Activated B cell treated with CpG ODN at 0.5 μM for 24 hours (primary cell): ENCODE measurements at regions not wholly inside any gene's neighbourhood (a gene's known extent, or its start where the extent isn't known, plus 50 kb on each side); places are given as distances from the start of the nearest gene placed in this dataset.

Experiments used
- ATAC-seq: fragments of 200-7000 bp; cut with Tn5 transposase; one replicate; pipeline ENCODE4 v1.10.0; 2021; ENCODE audit warnings: low read depth, mild to moderate bottlenecking, moderate library complexity
- CTCF ChIA-PET: fragments of 350-600 bp; sonication (Branson Sonifier 250); formaldehyde crosslinking; loops from one replicate; lab custom pipeline; 2021; ENCODE audit warnings: antibody characterized with exemption; lab: Charles Lee
- POLR2A ChIA-PET: fragments of 350-600 bp; sonication (Branson Sonifier 250); formaldehyde crosslinking; loops from one replicate; lab custom pipeline; 2021; ENCODE audit warnings: antibody characterized with exemption; lab: Charles Lee
- DNase-seq: peaks from one replicate; pipeline ENCODE4 v3.0.0; 2022
- H3K27ac Mint-ChIP-seq: one replicate; pipeline ENCODE4 v1.8.0; 2020; ENCODE audit warnings: mixed read lengths
- H3K27me3 Mint-ChIP-seq: one replicate; pipeline ENCODE4 v1.8.0; 2021; ENCODE audit warnings: mixed read lengths
- H3K36me3 Mint-ChIP-seq: one replicate; pipeline ENCODE4 v1.8.0; 2021; ENCODE audit warnings: low read depth, mixed read lengths
- H3K4me1 Mint-ChIP-seq: one replicate; pipeline ENCODE4 v1.8.0; 2021; ENCODE audit warnings: mixed read lengths
- H3K4me3 Mint-ChIP-seq: one replicate; pipeline ENCODE4 v1.8.0; 2020; ENCODE audit warnings: mild to moderate bottlenecking, mixed read lengths
- H3K9me3 Mint-ChIP-seq: one replicate; pipeline ENCODE4 v1.8.0; 2020; ENCODE audit warnings: mixed read lengths
- intact Hi-C: fragments of 100-400 bp; cut with micrococcal nuclease; formaldehyde crosslinking; loops from one replicate; pipeline ENCODE4 v1.15.1; 2024
- TF ChIP-seq, protein P1 (sequence below): fragments of 200-600 bp; IDR thresholded peaks from one replicate; pipeline ENCODE4 v1.8.0; 2022; ENCODE audit warnings: antibody characterized with exemption, mild to moderate bottlenecking

DNA sequence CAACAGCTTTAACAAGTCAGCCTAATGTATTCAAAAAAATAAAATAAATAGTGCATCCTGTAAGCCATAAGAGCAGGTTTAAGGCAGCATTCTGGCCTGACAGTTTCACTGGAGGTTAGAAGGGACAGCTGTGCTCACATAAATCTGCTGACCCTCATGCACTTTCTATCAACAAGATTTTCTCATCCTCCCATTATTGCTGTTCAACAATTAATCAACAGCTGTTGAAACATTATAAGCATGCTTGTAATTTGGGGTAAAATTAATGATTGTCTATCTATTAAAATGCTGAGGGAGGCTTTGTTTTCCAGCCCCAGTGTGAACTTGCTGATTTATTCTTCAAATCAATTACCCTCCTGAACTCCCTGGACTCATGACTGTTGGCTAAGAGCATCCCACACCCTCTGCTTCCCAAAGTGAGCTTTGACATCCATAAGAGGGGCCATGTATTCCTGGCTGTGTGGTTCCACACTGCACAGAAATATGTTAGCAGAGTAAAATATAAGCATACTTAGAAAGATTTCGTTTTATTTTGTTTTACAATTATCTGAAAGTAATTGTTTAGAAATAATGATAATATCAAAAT lies 492.4 kb downstream of the EFNB2 start:
- ATAC-seq (no peak), DNase-seq (no peak)
- H3K27me3 Mint-ChIP-seq, result no peaks in the 10 kb centered on the region
- H3K27ac Mint-ChIP-seq, result no peak overlapping the region
- TF ChIP-seq, protein P1, sequence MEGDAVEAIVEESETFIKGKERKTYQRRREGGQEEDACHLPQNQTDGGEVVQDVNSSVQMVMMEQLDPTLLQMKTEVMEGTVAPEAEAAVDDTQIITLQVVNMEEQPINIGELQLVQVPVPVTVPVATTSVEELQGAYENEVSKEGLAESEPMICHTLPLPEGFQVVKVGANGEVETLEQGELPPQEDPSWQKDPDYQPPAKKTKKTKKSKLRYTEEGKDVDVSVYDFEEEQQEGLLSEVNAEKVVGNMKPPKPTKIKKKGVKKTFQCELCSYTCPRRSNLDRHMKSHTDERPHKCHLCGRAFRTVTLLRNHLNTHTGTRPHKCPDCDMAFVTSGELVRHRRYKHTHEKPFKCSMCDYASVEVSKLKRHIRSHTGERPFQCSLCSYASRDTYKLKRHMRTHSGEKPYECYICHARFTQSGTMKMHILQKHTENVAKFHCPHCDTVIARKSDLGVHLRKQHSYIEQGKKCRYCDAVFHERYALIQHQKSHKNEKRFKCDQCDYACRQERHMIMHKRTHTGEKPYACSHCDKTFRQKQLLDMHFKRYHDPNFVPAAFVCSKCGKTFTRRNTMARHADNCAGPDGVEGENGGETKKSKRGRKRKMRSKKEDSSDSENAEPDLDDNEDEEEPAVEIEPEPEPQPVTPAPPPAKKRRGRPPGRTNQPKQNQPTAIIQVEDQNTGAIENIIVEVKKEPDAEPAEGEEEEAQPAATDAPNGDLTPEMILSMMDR, result no peak
- intact Hi-C loops, result no loop called here
- CTCF ChIA-PET, result no interaction called here
- POLR2A ChIA-PET, result no interaction called here
- H3K4me1 Mint-ChIP-seq, result no peaks in the 10 kb centered on the region
- no peaks in the 10 kb centered on the region for H3K9me3 Mint-ChIP-seq
- H3K4me3 Mint-ChIP-seq, result no peak overlapping the region
- no peaks in the 10 kb centered on the region for H3K36me3 Mint-ChIP-seq

DNA sequence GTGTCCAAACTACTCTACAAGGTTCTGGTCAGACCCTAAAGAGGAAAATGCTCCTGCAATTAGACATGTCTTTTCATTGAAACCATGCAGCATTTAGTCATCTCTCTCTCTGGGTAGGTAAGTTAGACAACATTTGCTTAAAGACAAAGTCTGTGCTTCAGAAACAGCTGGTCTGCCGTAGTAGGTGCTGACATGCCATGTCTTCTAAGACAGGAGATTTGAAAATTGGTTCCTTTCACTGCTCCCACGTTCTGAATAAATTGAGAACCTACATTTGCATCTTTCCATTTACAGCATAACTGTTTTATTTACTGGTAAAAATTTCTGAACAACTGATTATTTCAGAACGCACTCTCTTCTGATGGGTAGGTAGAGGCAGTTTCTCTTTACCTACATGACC lies 494.0 kb downstream of the EFNB2 start:
- H3K27ac Mint-ChIP-seq, result no peak overlapping the region
- DNase-seq, result no peak
- ChIA-PET POLR2A (no interaction called here), CTCF (no interaction called here)
- H3K4me1 Mint-ChIP-seq, result no peaks in the 10 kb centered on the region
- H3K36me3 Mint-ChIP-seq, result no peaks in the 10 kb centered on the region
- no peak for ATAC-seq
- intact Hi-C loops, result no loop called here
- H3K4me3 Mint-ChIP-seq, result no peak overlapping the region
- TF ChIP-seq, protein P1, result no peak
- H3K9me3 Mint-ChIP-seq, result no peaks in the 10 kb centered on the region
- no peaks in the 10 kb centered on the region for H3K27me3 Mint-ChIP-seq

DNA sequence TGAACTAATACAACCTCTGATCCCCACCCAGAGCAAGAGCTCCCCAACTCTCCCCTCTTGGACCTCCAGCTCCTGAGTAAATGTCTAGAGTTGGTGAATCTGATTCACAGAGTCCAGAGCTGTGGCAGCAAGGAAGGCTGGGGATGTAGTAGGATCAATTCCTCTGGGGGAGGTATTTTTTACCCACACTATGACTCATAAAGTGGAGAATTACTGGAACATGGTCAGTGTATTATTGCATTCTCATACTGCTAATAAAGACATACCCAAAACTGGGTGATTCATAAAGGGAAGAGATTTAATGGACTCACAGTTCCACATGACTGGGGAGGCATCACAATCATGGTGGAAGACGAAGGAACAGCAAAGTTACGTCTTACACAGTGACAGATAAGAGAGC lies 496.7 kb downstream of the EFNB2 start:
- H3K27ac Mint-ChIP-seq, result no peak overlapping the region
- ChIA-PET POLR2A (no interaction called here), CTCF (no interaction called here)
- TF ChIP-seq, protein P1, result no peak
- DNase-seq (no peak), ATAC-seq (no peak)
- no peak overlapping the region for H3K4me3 Mint-ChIP-seq
- intact Hi-C loops, result no loop called here
- no peaks in the 10 kb centered on the region for H3K4me1 Mint-ChIP-seq
- H3K27me3 Mint-ChIP-seq, result no peaks in the 10 kb centered on the region
- H3K9me3 Mint-ChIP-seq, result no peaks in the 10 kb centered on the region
- no peaks in the 10 kb centered on the region for H3K36me3 Mint-ChIP-seq

DNA sequence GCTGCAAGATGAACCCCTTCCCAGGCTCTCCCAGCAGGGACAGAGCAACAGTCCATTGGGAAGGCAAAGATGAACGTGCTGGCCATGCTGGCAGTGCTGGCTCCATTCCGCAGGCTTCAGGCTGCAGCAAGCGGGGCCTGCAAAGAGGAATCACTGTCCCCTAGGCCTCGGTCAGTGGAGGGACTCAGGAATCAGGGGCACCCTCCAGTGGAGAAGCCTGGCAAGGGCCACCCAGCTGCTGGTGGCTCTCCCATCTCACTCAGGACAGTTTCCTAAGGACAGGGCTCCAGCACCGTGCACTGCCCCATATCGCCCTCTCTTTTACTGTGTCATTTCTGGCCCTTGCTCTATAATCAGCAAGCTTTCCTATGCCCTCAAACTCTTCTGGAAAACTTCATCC lies 498.6 kb downstream of the EFNB2 start:
- intact Hi-C loops, result no loop called here
- H3K9me3 Mint-ChIP-seq, result no peaks in the 10 kb centered on the region
- DNase-seq (no peak), ATAC-seq (no peak)
- H3K4me3 Mint-ChIP-seq, result no peak overlapping the region
- no peak overlapping the region for H3K27ac Mint-ChIP-seq
- no peaks in the 10 kb centered on the region for H3K36me3 Mint-ChIP-seq
- H3K4me1 Mint-ChIP-seq, result no peaks in the 10 kb centered on the region
- no peaks in the 10 kb centered on the region for H3K27me3 Mint-ChIP-seq
- ChIA-PET CTCF (no interaction called here), POLR2A (no interaction called here)
- TF ChIP-seq, protein P1, result no peak

DNA sequence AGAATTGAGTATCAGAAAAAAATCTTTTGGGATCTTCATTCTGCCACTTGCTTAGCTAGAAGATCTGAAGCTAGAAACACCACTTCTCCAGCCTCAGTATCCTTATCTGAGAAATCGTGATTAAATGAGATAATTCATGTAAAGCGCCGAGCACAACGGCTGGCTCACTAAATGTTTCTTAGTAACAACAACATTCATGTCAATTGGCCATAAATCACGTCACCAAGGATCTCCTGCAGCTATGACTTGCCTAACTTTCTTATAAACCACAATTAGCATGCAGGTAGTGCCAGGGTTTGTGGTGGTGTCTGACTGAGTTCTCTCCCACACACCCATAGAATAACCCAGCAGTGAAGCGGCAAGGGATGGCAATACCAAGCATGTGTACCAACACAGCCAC lies 501.3 kb downstream of the EFNB2 start:
- no peak for DNase-seq
- ChIA-PET POLR2A (no interaction called here), CTCF (no interaction called here)
- no peak for ATAC-seq
- H3K27me3 Mint-ChIP-seq, result no peaks in the 10 kb centered on the region
- no peak overlapping the region for H3K4me3 Mint-ChIP-seq
- intact Hi-C loops, result no loop called here
- peaks cover 3% of the 10 kb centered on the region for H3K9me3 Mint-ChIP-seq
- no peaks in the 10 kb centered on the region for H3K36me3 Mint-ChIP-seq
- no peak overlapping the region for H3K27ac Mint-ChIP-seq
- H3K4me1 Mint-ChIP-seq, result no peaks in the 10 kb centered on the region
- TF ChIP-seq, protein P1, result no peak
